ENCODE measurements at regions not wholly inside any gene's neighbourhood (a gene's known extent, or its start where the extent isn't known, plus 50 kb on each side); places are given as distances from the start of the nearest gene placed in this dataset.

GRCh38 chr4:182082910-182083309 lies 160.3 kb upstream of the TENM3 start:
- ATAC-seq (ENCODE audit: low read depth) (no peak), DNase-seq (ENCODE audit: low spot score) (no peak)
- no peak overlapping the region for H3K27ac ChIP-seq (ENCODE audit: poor library complexity, severe bottlenecking)
- H3K36me3 ChIP-seq (ENCODE audit: low read depth), result no peaks in the 10 kb centered on the region
- no peaks in the 10 kb centered on the region for H3K9me3 ChIP-seq (ENCODE audit: severe bottlenecking)
- no peaks in the 10 kb centered on the region for H3K4me1 ChIP-seq (ENCODE audit: insufficient read depth, poor library complexity, severe bottlenecking)
- H3K4me3 ChIP-seq (ENCODE audit: severe bottlenecking), result no peak overlapping the region
- no peak for TF ChIP-seq CTCF (IDR thresholded peaks at IDR 0.05; ENCODE audit: poor library complexity, severe bottlenecking)
- no peaks in the 10 kb centered on the region for H3K27me3 ChIP-seq (ENCODE audit: insufficient read depth, poor library complexity, severe bottlenecking)

- H3K9me3 ChIP-seq (ENCODE audit: severe bottlenecking), result no peaks in the 10 kb centered on the region
- no peaks in the 10 kb centered on the region for H3K27me3 ChIP-seq (ENCODE audit: insufficient read depth, poor library complexity, severe bottlenecking)
- H3K36me3 ChIP-seq (ENCODE audit: low read depth), result no peaks in the 10 kb centered on the region
- DNase-seq (ENCODE audit: low spot score) (no peak), ATAC-seq (ENCODE audit: low read depth) (no peak)
- no peaks in the 10 kb centered on the region for H3K4me1 ChIP-seq (ENCODE audit: insufficient read depth, poor library complexity, severe bottlenecking)
- no peak overlapping the region for H3K27ac ChIP-seq (ENCODE audit: poor library complexity, severe bottlenecking)
- H3K4me3 ChIP-seq (ENCODE audit: severe bottlenecking), result no peak overlapping the region
- TF ChIP-seq CTCF (IDR thresholded peaks at IDR 0.05; ENCODE audit: poor library complexity, severe bottlenecking), result no peak
These were observed 159.4 kb upstream of the TENM3 start for GRCh38 chr4:182083671-182084410.

- Histone ChIP-seq H3K4me1 (ENCODE audit: insufficient read depth, poor library complexity, severe bottlenecking) (no peaks in the 10 kb centered on the region), H3K27ac (ENCODE audit: poor library complexity, severe bottlenecking) (no peak overlapping the region)
- no peak for DNase-seq (ENCODE audit: low spot score)
These were observed 158.1 kb upstream of the TENM3 start for GRCh38 chr4:182085051-182085480.

GRCh38 chr4:182089326-182089725 lies 153.9 kb upstream of the TENM3 start:
- Histone ChIP-seq H3K27ac (ENCODE audit: poor library complexity, severe bottlenecking) (no peak overlapping the region), H3K4me1 (ENCODE audit: insufficient read depth, poor library complexity, severe bottlenecking) (no peaks in the 10 kb centered on the region), H3K36me3 (ENCODE audit: low read depth) (no peaks in the 10 kb centered on the region), H3K4me3 (ENCODE audit: severe bottlenecking) (no peak overlapping the region), H3K27me3 (ENCODE audit: insufficient read depth, poor library complexity, severe bottlenecking) (no peaks in the 10 kb centered on the region), H3K9me3 (ENCODE audit: severe bottlenecking) (no peaks in the 10 kb centered on the region)
- TF ChIP-seq CTCF (IDR thresholded peaks at IDR 0.05; ENCODE audit: poor library complexity, severe bottlenecking), result peak; percentile 35
- DNase-seq (ENCODE audit: low spot score) (no peak), ATAC-seq (ENCODE audit: low read depth) (no peak)

More at GRCh38 chr4:182085051-182085480, 158.1 kb upstream of the TENM3 start:
- Histone ChIP-seq H3K4me3 (ENCODE audit: severe bottlenecking) (no peak overlapping the region), H3K27me3 (ENCODE audit: insufficient read depth, poor library complexity, severe bottlenecking) (no peaks in the 10 kb centered on the region), H3K9me3 (ENCODE audit: severe bottlenecking) (no peaks in the 10 kb centered on the region), H3K36me3 (ENCODE audit: low read depth) (no peaks in the 10 kb centered on the region)
- TF ChIP-seq CTCF (IDR thresholded peaks at IDR 0.05; ENCODE audit: poor library complexity, severe bottlenecking), result no peak
- no peak for ATAC-seq (ENCODE audit: low read depth)

GRCh38 chr4:182090186-182090585 lies 153.0 kb upstream of the TENM3 start:
- ATAC-seq (ENCODE audit: low read depth) (no peak), DNase-seq (ENCODE audit: low spot score) (no peak)
- Histone ChIP-seq H3K27ac (ENCODE audit: poor library complexity, severe bottlenecking) (no peak overlapping the region), H3K4me1 (ENCODE audit: insufficient read depth, poor library complexity, severe bottlenecking) (no peaks in the 10 kb centered on the region), H3K4me3 (ENCODE audit: severe bottlenecking) (no peak overlapping the region), H3K9me3 (ENCODE audit: severe bottlenecking) (no peaks in the 10 kb centered on the region), H3K36me3 (ENCODE audit: low read depth) (no peaks in the 10 kb centered on the region), H3K27me3 (ENCODE audit: insufficient read depth, poor library complexity, severe bottlenecking) (no peaks in the 10 kb centered on the region)
- no peak for TF ChIP-seq CTCF (IDR thresholded peaks at IDR 0.05; ENCODE audit: poor library complexity, severe bottlenecking)

Data from RWPE2 (cell line).